ENCODE measurements at regions not wholly inside any gene's neighbourhood (a gene's known extent, or its start where the extent isn't known, plus 50 kb on each side); places are given as distances from the start of the nearest gene placed in this dataset.

DNA sequence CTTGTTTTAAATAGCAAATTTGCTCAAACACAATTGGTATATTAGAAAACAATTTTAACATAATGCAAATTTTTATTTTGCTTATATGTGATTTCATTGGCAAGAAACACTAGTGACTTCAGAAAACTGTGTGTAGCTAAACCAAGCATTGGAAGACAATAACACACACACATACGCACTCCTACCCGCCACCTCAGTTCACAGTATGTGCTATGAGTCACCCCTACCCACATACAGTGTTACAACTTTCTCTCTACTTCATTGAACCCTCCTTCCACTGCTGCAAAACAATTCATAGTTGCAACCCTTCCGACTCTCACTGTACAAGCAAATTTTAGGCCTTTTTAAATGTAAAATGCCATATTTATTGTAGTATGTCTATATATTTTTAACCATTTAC is 119.9 kb upstream of the THSD7A start:
- H3K36me3 ChIP-seq (ENCODE audit: control insufficient read depth in 4 of 4, insufficient read depth in 3 of 4, low read depth in 1 of 4, low read length in 3 of 4), result no peaks in the 10 kb centered on the region
- no peak for DNase-seq (ENCODE audit: low spot score)
- no peak overlapping the region for H3K9ac ChIP-seq (ENCODE audit: low read depth in 1 of 2, low read length in 2 of 2)
- H3K27me3 ChIP-seq (ENCODE audit: control insufficient read depth in 4 of 4, insufficient read depth in 4 of 4, low read length in 3 of 4), result no peaks in the 10 kb centered on the region
- WGBS, result 90% methylated on average over 3 of the region's 3 CpGs
- H3K4me1 ChIP-seq (ENCODE audit: control insufficient read depth in 4 of 4, insufficient read depth in 4 of 4, low read length in 3 of 4), result no peaks in the 10 kb centered on the region
- no peaks in the 10 kb centered on the region for H3K9me3 ChIP-seq (ENCODE audit: control insufficient read depth in 4 of 4, low read length in 3 of 4)
- H3K27ac ChIP-seq (ENCODE audit: low read depth in 1 of 2, low read length in 2 of 2), result no peak overlapping the region
- TF ChIP-seq HNF4A (conservative IDR thresholded peaks at IDR 0.05), result no peak
- no peak for TF ChIP-seq FOXA1 (IDR thresholded peaks at IDR 0.05)
- TF ChIP-seq, protein P1, sequence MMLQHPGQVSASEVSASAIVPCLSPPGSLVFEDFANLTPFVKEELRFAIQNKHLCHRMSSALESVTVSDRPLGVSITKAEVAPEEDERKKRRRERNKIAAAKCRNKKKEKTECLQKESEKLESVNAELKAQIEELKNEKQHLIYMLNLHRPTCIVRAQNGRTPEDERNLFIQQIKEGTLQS (IDR thresholded peaks at IDR 0.05), result no peak
- TF ChIP-seq, protein P2, sequence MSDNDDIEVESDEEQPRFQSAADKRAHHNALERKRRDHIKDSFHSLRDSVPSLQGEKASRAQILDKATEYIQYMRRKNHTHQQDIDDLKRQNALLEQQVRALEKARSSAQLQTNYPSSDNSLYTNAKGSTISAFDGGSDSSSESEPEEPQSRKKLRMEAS (IDR thresholded peaks at IDR 0.05), result no peak
- TF ChIP-seq EGR1 (IDR thresholded peaks at IDR 0.05; ENCODE audit: low read depth in 2 of 2), result no peak
- TF ChIP-seq, protein P3, sequence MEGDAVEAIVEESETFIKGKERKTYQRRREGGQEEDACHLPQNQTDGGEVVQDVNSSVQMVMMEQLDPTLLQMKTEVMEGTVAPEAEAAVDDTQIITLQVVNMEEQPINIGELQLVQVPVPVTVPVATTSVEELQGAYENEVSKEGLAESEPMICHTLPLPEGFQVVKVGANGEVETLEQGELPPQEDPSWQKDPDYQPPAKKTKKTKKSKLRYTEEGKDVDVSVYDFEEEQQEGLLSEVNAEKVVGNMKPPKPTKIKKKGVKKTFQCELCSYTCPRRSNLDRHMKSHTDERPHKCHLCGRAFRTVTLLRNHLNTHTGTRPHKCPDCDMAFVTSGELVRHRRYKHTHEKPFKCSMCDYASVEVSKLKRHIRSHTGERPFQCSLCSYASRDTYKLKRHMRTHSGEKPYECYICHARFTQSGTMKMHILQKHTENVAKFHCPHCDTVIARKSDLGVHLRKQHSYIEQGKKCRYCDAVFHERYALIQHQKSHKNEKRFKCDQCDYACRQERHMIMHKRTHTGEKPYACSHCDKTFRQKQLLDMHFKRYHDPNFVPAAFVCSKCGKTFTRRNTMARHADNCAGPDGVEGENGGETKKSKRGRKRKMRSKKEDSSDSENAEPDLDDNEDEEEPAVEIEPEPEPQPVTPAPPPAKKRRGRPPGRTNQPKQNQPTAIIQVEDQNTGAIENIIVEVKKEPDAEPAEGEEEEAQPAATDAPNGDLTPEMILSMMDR (IDR thresholded peaks at IDR 0.05; ENCODE audit: low read depth, low read length, missing input control), result no peak
- TF ChIP-seq RXRA (IDR thresholded peaks at IDR 0.05), result no peak
- TF ChIP-seq FOXA2 (IDR thresholded peaks at IDR 0.05), result no peak
- TF ChIP-seq RAD21 (IDR thresholded peaks at IDR 0.05), result no peak
- TF ChIP-seq, protein P4, sequence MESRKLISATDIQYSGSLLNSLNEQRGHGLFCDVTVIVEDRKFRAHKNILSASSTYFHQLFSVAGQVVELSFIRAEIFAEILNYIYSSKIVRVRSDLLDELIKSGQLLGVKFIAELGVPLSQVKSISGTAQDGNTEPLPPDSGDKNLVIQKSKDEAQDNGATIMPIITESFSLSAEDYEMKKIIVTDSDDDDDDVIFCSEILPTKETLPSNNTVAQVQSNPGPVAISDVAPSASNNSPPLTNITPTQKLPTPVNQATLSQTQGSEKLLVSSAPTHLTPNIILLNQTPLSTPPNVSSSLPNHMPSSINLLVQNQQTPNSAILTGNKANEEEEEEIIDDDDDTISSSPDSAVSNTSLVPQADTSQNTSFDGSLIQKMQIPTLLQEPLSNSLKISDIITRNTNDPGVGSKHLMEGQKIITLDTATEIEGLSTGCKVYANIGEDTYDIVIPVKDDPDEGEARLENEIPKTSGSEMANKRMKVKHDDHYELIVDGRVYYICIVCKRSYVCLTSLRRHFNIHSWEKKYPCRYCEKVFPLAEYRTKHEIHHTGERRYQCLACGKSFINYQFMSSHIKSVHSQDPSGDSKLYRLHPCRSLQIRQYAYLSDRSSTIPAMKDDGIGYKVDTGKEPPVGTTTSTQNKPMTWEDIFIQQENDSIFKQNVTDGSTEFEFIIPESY (IDR thresholded peaks at IDR 0.05), result no peak
- TF ChIP-seq SP1 (IDR thresholded peaks at IDR 0.05), result no peak
- no peak for TF ChIP-seq HNF4G (IDR thresholded peaks at IDR 0.05)
- H3K4me3 ChIP-seq (ENCODE audit: low read depth in 1 of 3, low read length in 3 of 3), result no peak overlapping the region

DNA sequence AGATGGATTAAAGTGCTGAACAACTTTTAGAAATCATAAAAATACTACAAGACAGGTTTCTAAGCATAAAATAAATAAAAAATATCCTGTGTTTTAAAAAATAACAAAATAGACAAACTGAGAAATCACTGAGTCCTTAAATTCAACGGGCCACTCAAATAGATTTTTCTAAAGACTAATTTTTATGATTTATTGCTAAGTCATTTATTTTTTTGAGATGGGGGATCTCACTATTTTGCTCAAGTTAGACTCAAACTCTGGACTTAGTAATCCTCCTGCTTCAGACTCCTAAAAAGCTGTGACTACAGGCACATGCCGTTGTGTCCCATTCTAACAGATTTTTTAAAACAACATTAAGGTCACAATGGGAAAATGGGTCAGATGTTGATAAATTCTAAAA is 121.0 kb upstream of the THSD7A start:
- Histone ChIP-seq H3K36me3 (ENCODE audit: control insufficient read depth in 4 of 4, insufficient read depth in 3 of 4, low read depth in 1 of 4, low read length in 3 of 4) (no peaks in the 10 kb centered on the region), H3K4me1 (ENCODE audit: control insufficient read depth in 4 of 4, insufficient read depth in 4 of 4, low read length in 3 of 4) (no peaks in the 10 kb centered on the region), H3K4me3 (ENCODE audit: low read depth in 1 of 3, low read length in 3 of 3) (no peak overlapping the region), H3K9me3 (ENCODE audit: control insufficient read depth in 4 of 4, low read length in 3 of 4) (no peaks in the 10 kb centered on the region), H3K27ac (ENCODE audit: low read depth in 1 of 2, low read length in 2 of 2) (no peak overlapping the region), H3K9ac (ENCODE audit: low read depth in 1 of 2, low read length in 2 of 2) (no peak overlapping the region), H3K27me3 (ENCODE audit: control insufficient read depth in 4 of 4, insufficient read depth in 4 of 4, low read length in 3 of 4) (no peaks in the 10 kb centered on the region)
- TF ChIP-seq, protein P4 (IDR thresholded peaks at IDR 0.05), result no peak
- TF ChIP-seq, protein P3 (IDR thresholded peaks at IDR 0.05; ENCODE audit: low read depth, low read length, missing input control), result no peak
- TF ChIP-seq HNF4A (conservative IDR thresholded peaks at IDR 0.05) (no peak), SP1 (IDR thresholded peaks at IDR 0.05) (no peak), FOXA1 (IDR thresholded peaks at IDR 0.05) (no peak)
- no peak for DNase-seq (ENCODE audit: low spot score)
- 66% methylated on average over 2 of the region's 2 CpGs for WGBS

All from liver (tissue), 8 donors.